Osteoblast (primary cell): ENCODE measurements at regions not wholly inside any gene's neighbourhood (a gene's known extent, or its start where the extent isn't known, plus 50 kb on each side); places are given as distances from the start of the nearest gene placed in this dataset.
"Not testable (repeated sequence)": the region's sequence is repeated elsewhere in the genome, so short reads cannot be mapped to it uniquely, and the experiment has no call there.

Source experiments
- DNase-seq: peaks from one replicate; pipeline ENCODE4 v3.0.0; 2011; ENCODE audit warnings: low spot score, mixed read lengths; ENCODE audit not compliant: insufficient read length; ENCODE audit errors: missing footprints
- H2AFZ ChIP-seq: 2 replicates; pipeline ENCODE4 v1.6.0; 2011; ENCODE audit warnings: mild to moderate bottlenecking, low read length
- H3K27ac ChIP-seq: 2 replicates; pipeline ENCODE4 v1.5.1; 2011; ENCODE audit warnings: mild to moderate bottlenecking, low read depth, low read length, moderate library complexity
- H3K27me3 ChIP-seq: 2 replicates; pipeline ENCODE4 v1.6.0; 2012; ENCODE audit warnings: mild to moderate bottlenecking, control low read depth, inconsistent platforms, low read length, moderate library complexity; ENCODE audit not compliant: insufficient read depth
- H3K36me3 ChIP-seq: 2 replicates; pipeline ENCODE4 v1.5.1; 2011; ENCODE audit warnings: mild to moderate bottlenecking, low read length, control low read depth, moderate library complexity; ENCODE audit not compliant: insufficient read depth
- H3K4me1 ChIP-seq: 2 replicates; pipeline ENCODE4 v1.5.1; 2011; ENCODE audit warnings: mild to moderate bottlenecking, low read length, control low read depth, moderate library complexity; ENCODE audit not compliant: insufficient read depth
- H3K4me2 ChIP-seq: 2 replicates; pipeline ENCODE4 v1.6.0; 2011; ENCODE audit warnings: mild to moderate bottlenecking, low read length; ENCODE audit not compliant: insufficient read depth
- H3K4me3 ChIP-seq: fragments of 200-600 bp; sonication (generic); 3 replicates; pipeline ENCODE4 v1.5.1; 2012; ENCODE audit warnings: mild to moderate bottlenecking, low read length, inconsistent platforms; ENCODE audit not compliant: insufficient read depth
- H3K79me2 ChIP-seq: 2 replicates; pipeline ENCODE4 v1.6.0; 2012; ENCODE audit warnings: mild to moderate bottlenecking, low read length, control low read depth, inconsistent platforms; ENCODE audit not compliant: insufficient read depth
- H3K9me3 ChIP-seq: 2 replicates; pipeline ENCODE4 v1.5.1; 2011; ENCODE audit warnings: low read depth, low read length, control low read depth
- H4K20me1 ChIP-seq: 2 replicates; pipeline ENCODE4 v1.6.0; 2012; ENCODE audit warnings: mild to moderate bottlenecking, low read length, control low read depth; ENCODE audit not compliant: insufficient read depth
- TF ChIP-seq, protein P1 (sequence below): IDR thresholded peaks from 2 replicates; pipeline ENCODE4 v1.5.1; 2011; ENCODE audit warnings: mild to moderate bottlenecking, low read depth, low read length, moderate library complexity; ENCODE audit errors: extremely low read depth

DNA sequence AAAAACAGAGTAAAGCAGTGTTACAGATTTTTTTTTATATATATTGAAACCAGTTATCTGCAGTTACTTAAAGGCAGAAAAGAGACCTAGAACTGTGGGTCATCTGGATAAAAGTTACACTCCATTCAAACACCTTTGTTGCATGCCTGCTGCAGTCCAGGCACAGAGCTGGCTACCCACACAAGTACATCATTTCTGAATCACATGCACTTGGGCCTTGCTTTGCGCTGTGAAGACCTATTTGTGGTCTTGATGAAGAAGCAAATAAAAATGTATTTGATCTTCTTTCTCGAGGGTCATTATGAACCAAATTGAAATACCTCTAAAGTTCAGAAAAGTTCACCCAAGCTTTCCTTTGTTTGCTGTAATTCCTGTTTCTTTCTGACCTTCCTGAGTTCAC is 503.0 kb upstream of the ZNF608 start:
- no peak overlapping the region for H3K4me2 ChIP-seq

DNA sequence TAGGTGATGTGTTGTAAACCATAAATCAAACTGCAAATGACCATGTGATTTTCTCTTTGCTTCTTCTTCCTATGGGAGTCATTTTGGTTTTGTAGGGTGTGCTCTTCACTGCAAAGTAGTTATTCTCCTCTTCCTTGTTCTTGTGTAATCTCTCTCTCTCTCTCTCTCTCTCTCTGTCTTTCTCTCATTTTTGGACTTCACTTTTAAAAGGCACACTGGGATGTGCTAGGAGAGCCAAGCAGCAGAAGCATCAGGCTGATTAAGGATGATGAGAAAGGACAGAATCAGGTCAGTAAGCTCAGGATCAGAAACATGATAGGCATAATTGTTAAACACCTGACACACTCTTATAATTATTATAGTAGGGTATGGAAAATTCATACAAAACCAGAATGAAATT is 505.3 kb upstream of the ZNF608 start:
- no peaks in the 10 kb centered on the region for H3K36me3 ChIP-seq
- H3K4me3 ChIP-seq: no peak overlapping the region
- H3K27me3 ChIP-seq: no peaks in the 10 kb centered on the region
- DNase-seq: no peak
- H3K79me2 ChIP-seq: no peaks in the 10 kb centered on the region
- H3K9me3 ChIP-seq: no peaks in the 10 kb centered on the region
- H4K20me1 ChIP-seq: no peaks in the 10 kb centered on the region
- no peaks in the 10 kb centered on the region for H3K4me1 ChIP-seq
- TF ChIP-seq, protein P1, sequence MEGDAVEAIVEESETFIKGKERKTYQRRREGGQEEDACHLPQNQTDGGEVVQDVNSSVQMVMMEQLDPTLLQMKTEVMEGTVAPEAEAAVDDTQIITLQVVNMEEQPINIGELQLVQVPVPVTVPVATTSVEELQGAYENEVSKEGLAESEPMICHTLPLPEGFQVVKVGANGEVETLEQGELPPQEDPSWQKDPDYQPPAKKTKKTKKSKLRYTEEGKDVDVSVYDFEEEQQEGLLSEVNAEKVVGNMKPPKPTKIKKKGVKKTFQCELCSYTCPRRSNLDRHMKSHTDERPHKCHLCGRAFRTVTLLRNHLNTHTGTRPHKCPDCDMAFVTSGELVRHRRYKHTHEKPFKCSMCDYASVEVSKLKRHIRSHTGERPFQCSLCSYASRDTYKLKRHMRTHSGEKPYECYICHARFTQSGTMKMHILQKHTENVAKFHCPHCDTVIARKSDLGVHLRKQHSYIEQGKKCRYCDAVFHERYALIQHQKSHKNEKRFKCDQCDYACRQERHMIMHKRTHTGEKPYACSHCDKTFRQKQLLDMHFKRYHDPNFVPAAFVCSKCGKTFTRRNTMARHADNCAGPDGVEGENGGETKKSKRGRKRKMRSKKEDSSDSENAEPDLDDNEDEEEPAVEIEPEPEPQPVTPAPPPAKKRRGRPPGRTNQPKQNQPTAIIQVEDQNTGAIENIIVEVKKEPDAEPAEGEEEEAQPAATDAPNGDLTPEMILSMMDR: no peak
- no peak overlapping the region for H3K4me2 ChIP-seq
- H2AFZ ChIP-seq: no peak overlapping the region
- no peak overlapping the region for H3K27ac ChIP-seq

More for the DNA sequence above, 503.0 kb upstream of the ZNF608 start:
- Histone ChIP-seq H3K4me1 (no peaks in the 10 kb centered on the region), H3K27ac (no peak overlapping the region), H3K9me3 (no peaks in the 10 kb centered on the region), H4K20me1 (no peaks in the 10 kb centered on the region), H3K4me3 (no peak overlapping the region), H3K27me3 (no peaks in the 10 kb centered on the region), H2AFZ (no peak overlapping the region), H3K36me3 (no peaks in the 10 kb centered on the region), H3K79me2 (no peaks in the 10 kb centered on the region)
- TF ChIP-seq, protein P1: no peak
- DNase-seq: no peak

DNA sequence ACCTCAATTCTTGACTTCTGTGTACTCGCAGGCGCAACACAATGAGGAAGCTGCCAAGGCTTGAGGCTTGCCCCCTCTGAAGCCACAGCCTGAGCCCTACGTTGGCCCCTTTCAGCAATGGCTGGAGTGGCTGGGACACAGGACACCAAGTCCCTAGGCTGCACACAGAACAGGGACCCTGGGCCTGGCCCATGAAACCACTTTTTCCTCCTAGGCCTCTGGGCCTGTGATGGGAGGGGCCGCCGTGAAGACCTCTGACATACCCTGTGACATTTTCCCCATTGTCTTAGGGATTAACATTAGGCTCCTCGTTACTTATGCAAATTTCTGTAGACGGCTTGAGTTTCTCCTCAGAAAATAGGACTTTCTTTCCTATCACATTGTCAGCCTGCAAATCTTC is 507.2 kb upstream of the ZNF608 start:
- H3K79me2 ChIP-seq, H3K36me3 ChIP-seq, H3K27me3 ChIP-seq, DNase-seq, H3K9me3 ChIP-seq, H3K4me3 ChIP-seq, H3K4me1 ChIP-seq, H4K20me1 ChIP-seq, H2AFZ ChIP-seq, H3K27ac ChIP-seq, H3K4me2 ChIP-seq: not testable (repeated sequence)

DNA sequence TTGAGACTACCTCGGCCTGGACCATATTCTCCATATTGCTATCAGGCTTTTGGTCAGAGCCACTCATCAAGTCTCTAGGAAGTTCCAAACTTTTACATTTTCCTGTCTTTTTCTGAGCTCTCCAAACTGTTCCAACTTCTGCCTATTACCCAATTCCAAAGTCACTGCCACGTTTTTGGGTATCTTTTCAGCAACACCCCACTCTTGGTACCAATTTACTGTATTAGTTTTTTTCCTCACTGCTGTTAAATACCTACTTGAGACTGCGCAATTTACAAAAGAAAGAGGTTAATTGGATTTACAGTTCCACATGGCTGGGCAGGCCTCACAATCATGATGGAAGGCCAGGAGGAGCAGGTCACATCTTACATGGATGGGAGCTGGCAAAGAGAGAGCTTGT is 507.8 kb upstream of the ZNF608 start:
- TF ChIP-seq, protein P1: no peak

More for the DNA sequence above, 507.8 kb upstream of the ZNF608 start:
- Histone ChIP-seq H3K4me1 (no peaks in the 10 kb centered on the region), H4K20me1 (no peaks in the 10 kb centered on the region), H3K79me2 (no peaks in the 10 kb centered on the region), H3K36me3 (no peaks in the 10 kb centered on the region), H3K27me3 (no peaks in the 10 kb centered on the region), H3K4me3 (no peak overlapping the region), H3K27ac (no peak overlapping the region), H3K4me2 (no peak overlapping the region), H3K9me3 (no peaks in the 10 kb centered on the region), H2AFZ (no peak overlapping the region)
- no peak for DNase-seq
